MG63 (cell line): ENCODE measurements at regions not wholly inside any gene's neighbourhood (a gene's known extent, or its start where the extent isn't known, plus 50 kb on each side); places are given as distances from the start of the nearest gene placed in this dataset.
"Not testable (repeated sequence)": the region's sequence is repeated elsewhere in the genome, so short reads cannot be mapped to it uniquely, and the experiment has no call there.

ENCODE experiments used
- DNase-seq: peaks from one replicate; pipeline ENCODE4 v3.0.0-alpha.2; 2020
- H3K27me3 ChIP-seq: fragments of 250-450 bp; sonication (Bioruptor Pico); 2 replicates; pipeline ENCODE4 v1.5.1; 2020; ENCODE audit warnings: mild to moderate bottlenecking, moderate library complexity
- H3K36me3 ChIP-seq: fragments of 250-450 bp; sonication (Bioruptor Pico); 2 replicates; pipeline ENCODE4 v1.5.1; 2020; ENCODE audit warnings: mild to moderate bottlenecking, moderate library complexity
- H3K4me3 ChIP-seq: fragments of 250-450 bp; sonication (Bioruptor Pico); 2 replicates; pipeline ENCODE4 v1.5.1; 2020; ENCODE audit warnings: mild to moderate bottlenecking, moderate library complexity
- H3K9me3 ChIP-seq: fragments of 250-450 bp; sonication (Bioruptor Pico); 2 replicates; pipeline ENCODE4 v1.5.1; 2020; ENCODE audit warnings: mild to moderate bottlenecking, moderate library complexity

DNA sequence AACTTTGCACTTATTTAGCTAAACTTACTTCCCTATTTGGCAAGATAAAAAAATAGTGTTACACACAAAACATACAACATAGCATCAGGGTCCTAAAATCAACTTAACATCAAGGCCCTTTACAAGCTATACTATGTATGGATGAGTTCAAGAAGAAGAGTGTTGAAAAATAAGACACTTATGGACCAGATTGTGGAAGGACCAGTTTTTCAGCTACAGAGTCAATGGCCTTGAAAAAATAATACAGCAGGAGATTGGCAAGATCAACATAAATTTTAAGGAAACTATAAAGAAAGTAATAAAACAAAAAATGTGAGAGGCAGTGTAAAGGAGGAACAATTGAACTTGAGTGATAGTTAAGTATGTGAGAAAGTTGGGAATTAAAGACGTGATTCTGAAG is 66.3 kb upstream of the BBX start:
- DNase-seq: no peak
- no peaks in the 10 kb centered on the region for H3K27me3 ChIP-seq
- no peak overlapping the region for H3K4me3 ChIP-seq
- H3K9me3 ChIP-seq: no peaks in the 10 kb centered on the region
- no peaks in the 10 kb centered on the region for H3K36me3 ChIP-seq

DNA sequence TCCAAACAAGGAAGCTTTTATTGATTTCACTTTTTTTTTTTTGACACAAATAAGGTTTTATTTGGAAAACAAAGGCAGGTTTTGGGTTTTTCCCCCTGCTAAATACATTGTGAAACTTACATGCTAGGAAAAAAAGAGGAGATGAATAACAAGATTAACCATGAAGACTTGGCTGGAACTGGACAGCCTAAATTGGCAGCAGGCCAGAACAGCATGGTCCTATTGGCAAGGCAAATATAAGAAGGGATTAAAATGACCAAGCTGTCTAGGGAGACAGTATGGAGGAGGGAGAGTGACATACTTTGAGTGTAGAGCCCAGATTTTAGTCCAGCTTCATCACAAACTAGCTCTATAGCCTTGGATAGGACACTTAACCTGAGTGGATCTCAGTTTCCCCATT is 63.9 kb upstream of the BBX start:
- H3K36me3 ChIP-seq: no peaks in the 10 kb centered on the region
- no peaks in the 10 kb centered on the region for H3K9me3 ChIP-seq
- H3K4me3 ChIP-seq: no peak overlapping the region
- no peaks in the 10 kb centered on the region for H3K27me3 ChIP-seq
- DNase-seq: peak; percentile 60

DNA sequence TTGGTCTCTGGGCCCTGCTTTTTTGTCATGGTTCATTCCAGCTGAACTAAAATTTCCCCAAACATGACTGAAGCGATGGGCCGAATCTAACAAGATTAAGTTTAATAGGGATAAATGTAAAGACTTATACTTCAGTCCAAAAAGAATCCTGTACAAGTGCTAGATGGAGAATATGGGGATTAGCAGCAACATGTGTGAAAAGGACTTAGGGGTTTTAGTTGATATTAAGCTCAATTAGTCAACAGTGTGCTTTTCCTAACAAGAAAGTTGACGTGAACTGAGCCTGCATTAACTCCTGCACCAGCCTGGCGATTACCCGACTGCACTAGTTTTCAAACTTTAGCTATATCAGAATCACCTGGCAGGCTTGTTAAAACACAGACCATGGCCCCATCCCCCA is 61.0 kb upstream of the BBX start:
- Histone ChIP-seq H3K27me3 (no peaks in the 10 kb centered on the region), H3K4me3 (no peak overlapping the region), H3K36me3 (no peaks in the 10 kb centered on the region), H3K9me3 (no peaks in the 10 kb centered on the region)
- DNase-seq: no peak

DNA sequence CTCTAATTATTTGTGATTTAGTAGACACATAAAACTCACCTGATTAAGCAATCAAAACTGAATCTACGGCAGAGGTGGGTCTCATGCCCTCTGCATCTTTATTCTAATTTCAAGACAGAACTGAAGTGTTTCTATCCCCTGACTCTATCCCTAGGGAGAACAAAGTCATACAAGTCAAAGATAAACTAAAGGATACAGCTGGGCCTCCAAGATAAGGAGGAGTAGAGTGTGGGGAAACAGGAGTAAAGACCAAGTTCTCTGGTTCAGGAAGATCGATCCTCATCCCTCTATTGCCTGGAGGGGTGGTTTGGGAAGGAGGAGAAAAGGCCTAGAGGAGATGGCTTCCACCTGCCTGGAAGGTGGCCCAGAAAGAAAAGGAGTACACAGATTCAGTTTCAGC is 58.7 kb upstream of the BBX start:
- Histone ChIP-seq H3K27me3 (no peaks in the 10 kb centered on the region), H3K4me3 (no peak overlapping the region), H3K36me3 (no peaks in the 10 kb centered on the region), H3K9me3 (no peaks in the 10 kb centered on the region)
- no peak for DNase-seq

DNA sequence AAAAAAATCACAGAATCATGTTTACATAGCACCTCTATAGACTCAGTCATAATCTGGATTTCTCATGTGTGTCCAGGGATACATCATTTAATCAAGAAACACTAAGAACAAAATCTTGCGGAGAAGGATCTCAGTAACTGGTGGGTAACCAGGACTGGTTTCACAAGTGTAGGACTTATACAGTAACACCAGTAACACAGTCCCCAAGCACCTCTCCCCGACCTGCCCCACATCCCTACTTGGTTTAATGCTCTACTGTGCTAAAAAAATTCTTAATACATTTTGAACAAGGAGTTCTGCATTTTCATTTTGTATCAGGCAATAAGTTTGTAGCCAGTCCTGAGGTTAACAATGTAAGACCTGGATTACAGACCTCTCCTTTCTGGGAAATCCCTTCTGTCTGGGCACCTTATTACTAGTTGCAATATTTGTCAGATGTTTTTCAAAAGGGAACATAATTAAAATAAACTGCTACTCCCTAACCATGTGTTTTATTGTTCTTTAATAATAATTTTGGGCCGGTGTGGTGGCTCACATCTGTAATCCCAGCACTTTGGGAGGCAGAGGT is 57.6 kb upstream of the BBX start:
- Histone ChIP-seq H3K36me3 (no peaks in the 10 kb centered on the region), H3K9me3 (no peaks in the 10 kb centered on the region), H3K4me3 (no peak overlapping the region), H3K27me3 (no peaks in the 10 kb centered on the region)
- DNase-seq: no peak

DNA sequence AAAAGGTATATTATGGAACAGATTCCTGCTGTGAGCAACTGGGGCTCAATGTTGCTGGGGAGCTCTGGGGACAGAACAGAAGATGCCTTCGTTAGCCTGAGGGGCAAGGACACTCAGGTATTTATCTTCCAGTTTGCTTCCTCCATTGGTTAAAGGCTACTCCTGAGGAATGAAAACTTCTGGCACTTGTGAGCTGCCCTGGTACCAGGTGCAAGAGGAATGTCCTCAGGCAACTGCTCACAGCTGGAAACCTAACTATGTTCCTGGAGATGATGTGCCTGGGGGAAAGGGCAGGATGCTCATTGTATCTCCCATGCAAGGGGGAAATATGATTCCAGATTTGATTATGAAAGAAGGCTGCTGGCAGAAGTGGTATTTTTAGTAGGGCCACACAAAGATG is 54.0 kb upstream of the BBX start:
- Histone ChIP-seq H3K27me3 (no peaks in the 10 kb centered on the region), H3K9me3 (peaks cover 6% of the 10 kb centered on the region; the same call in 1 of the 2 replicates), H3K4me3 (no peak overlapping the region), H3K36me3 (no peaks in the 10 kb centered on the region)
- DNase-seq: no peak

DNA sequence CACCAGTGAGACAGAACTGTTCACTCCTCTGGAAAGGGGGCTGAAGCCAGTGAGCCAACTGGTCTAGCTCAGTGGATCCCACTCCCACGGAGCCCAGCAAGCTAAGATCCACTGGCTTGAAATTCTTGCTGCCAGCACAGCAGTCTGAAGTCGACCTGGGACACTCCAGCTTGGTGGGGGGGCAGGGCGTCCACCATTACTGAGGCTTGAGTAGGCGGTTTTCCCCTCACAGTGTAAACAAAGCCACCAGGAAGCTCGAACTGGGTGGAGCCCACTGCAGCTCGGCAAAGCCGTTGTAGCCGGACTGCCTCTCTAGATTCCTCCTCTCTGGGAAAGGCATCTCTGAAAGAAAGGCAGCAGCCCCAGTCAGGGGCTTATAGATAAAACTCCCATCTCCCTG is 52.3 kb upstream of the BBX start:
- not testable (repeated sequence) for H3K27me3 ChIP-seq, H3K36me3 ChIP-seq, H3K9me3 ChIP-seq, H3K4me3 ChIP-seq
- DNase-seq: peak; percentile 8
